ENCODE measurements at regions not wholly inside any gene's neighbourhood (a gene's known extent, or its start where the extent isn't known, plus 50 kb on each side); places are given as distances from the start of the nearest gene placed in this dataset.

DNA sequence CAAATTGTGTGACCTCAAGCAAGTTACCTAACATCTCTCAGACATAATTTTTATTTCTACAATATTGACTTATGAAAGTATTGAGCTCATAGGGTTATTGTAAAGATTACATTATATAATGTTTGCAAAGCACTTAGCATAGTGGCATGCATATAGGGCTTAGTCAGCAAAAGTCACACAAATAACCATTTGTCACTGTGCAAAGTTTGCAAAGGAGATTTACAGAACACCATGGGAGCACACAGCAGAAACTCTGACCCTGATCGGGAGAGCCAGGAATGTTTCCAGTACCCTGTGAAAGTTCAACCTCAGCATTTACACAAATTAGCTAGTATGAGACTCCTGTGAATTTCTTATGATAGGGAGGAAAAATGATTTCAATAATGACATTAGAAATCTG lies 804.6 kb upstream of the RAG2 start:
- TF ChIP-seq EZH2 (IDR thresholded peaks at IDR 0.05; ENCODE audit: insufficient read depth, poor library complexity, severe bottlenecking) (no peak), EZH2phosphoT487 (IDR thresholded peaks at IDR 0.05; ENCODE audit: insufficient read depth, low read depth) (no peak)

Data from GM23248 (cell line).